HepG2 (cell line): ENCODE measurements at regions not wholly inside any gene's neighbourhood (a gene's known extent, or its start where the extent isn't known, plus 50 kb on each side); places are given as distances from the start of the nearest gene placed in this dataset.

Source experiments
- ATAC-seq: fragments of 200-7000 bp; cut with Tn5 transposase; 3 replicates; pipeline ENCODE4 v1.9.1; 2020; ENCODE audit warnings: mild to moderate bottlenecking, moderate library complexity
- BruUV-seq: library from RNA; stranded (reverse); fragments of 400-500 nt; replicated peaks from 2 replicates; lab custom pipeline; 2021; lab: Mats Ljungman, UMichigan
- CTCF ChIA-PET: fragments of 300-600 bp; formaldehyde crosslinking; extraction: SDS; loops from one replicate; lab custom pipeline; 2021; ENCODE audit warnings: low total read pairs, inconsistent platforms, low intra/inter-chr PET ratio; lab: Yijun Ruan, JAX
- POLR2A ChIA-PET: fragments of 350-600 bp; sonication (Branson Sonifier 250); formaldehyde crosslinking; loops from one replicate; lab custom pipeline; 2020; ENCODE audit warnings: antibody characterized with exemption, inconsistent platforms; lab: Yijun Ruan, JAX
- DNase-seq: peaks from one replicate; pipeline ENCODE4 v3.0.0-alpha.2; 2015; ENCODE audit warnings: low spot score
- FAIRE-seq: peaks from 3 replicates; lab custom pipeline; 2011; peaks lifted over from hg19 to GRCh38; lab: Jason Lieb, UNC
- H2AFZ ChIP-seq: one replicate; pipeline ENCODE4 v1.6.1; 2011; ENCODE audit warnings: low read length, inconsistent platforms
- H3K27ac ChIP-seq: fragments of 300-600 bp; 3 replicates; pipeline ENCODE4 v1.8.0; 2011; ENCODE audit warnings: mixed run types, mild to moderate bottlenecking, mixed read lengths, low read length, inconsistent platforms; ENCODE audit not compliant: insufficient read depth; ENCODE audit errors: extremely low read length
- H3K27me3 ChIP-seq, 2 experiments: fragments of 200-600 bp in 1 of 2; 2 replicates in 1 of 2; 3 replicates in 1 of 2; pipeline versions ENCODE4 v1.6.0 to v1.8.0; 2011; ENCODE audit warnings: low read length in 2 of 2, mild to moderate bottlenecking in 2 of 2, moderate library complexity in 2 of 2, inconsistent platforms in 1 of 2; ENCODE audit not compliant: insufficient read depth in 2 of 2, control insufficient read depth in 1 of 2
- H3K36me3 ChIP-seq, 2 experiments: fragments of 200-600 bp in 1 of 2; replicated peaks in 1 of 2; 2 replicates in 1 of 2; 3 replicates in 1 of 2; pipeline versions ENCODE4 v1.5.1 to v1.8.0; 2011; ENCODE audit warnings: low read length in 2 of 2, inconsistent platforms in 1 of 2; ENCODE audit not compliant: insufficient read depth in 2 of 2, control insufficient read depth in 1 of 2
- H3K4me1 ChIP-seq: 2 replicates; pipeline ENCODE4 v1.5.1; 2012; ENCODE audit warnings: low read length, inconsistent platforms; ENCODE audit not compliant: insufficient read depth
- H3K4me2 ChIP-seq: 2 replicates; pipeline ENCODE4 v1.6.0; 2011; ENCODE audit warnings: low read depth, low read length, inconsistent platforms
- H3K4me3 ChIP-seq, 3 experiments: fragments of 200-600 bp in 1 of 3; sonication (generic), shearing (Covaris generic) in 1 of 3; replicated peaks in 1 of 3; 2 replicates each; pipeline ENCODE4 v1.5.1; 2011 to 2016; ENCODE audit warnings: low read length in 3 of 3, inconsistent platforms in 2 of 3, low read depth in 2 of 3, mild to moderate bottlenecking in 2 of 3, control low read depth in 1 of 3, mixed read lengths in 1 of 3; ENCODE audit not compliant: insufficient read depth in 1 of 3
- H3K79me2 ChIP-seq: one replicate; pipeline ENCODE4 v1.6.1; 2011; ENCODE audit warnings: low read length, inconsistent platforms; ENCODE audit not compliant: insufficient read depth
- H3K9ac ChIP-seq: 2 replicates; pipeline ENCODE4 v1.6.0; 2011; ENCODE audit warnings: mild to moderate bottlenecking, low read depth, low read length, inconsistent platforms; ENCODE audit not compliant: insufficient read depth
- H3K9me3 ChIP-seq: 2 replicates; pipeline ENCODE4 v1.5.1; 2012; ENCODE audit warnings: mild to moderate bottlenecking, low read length
- H4K20me1 ChIP-seq: 2 replicates; pipeline ENCODE4 v1.6.0; 2011; ENCODE audit warnings: inconsistent platforms, mild to moderate bottlenecking, low read length, moderate library complexity; ENCODE audit not compliant: insufficient read depth
- ARID5B ChIP-seq: IDR thresholded peaks from 2 replicates; pipeline ENCODE4 v1.4.0; 2020; ENCODE audit warnings: mild to moderate bottlenecking, missing genetic modification reagents
- BCL3 ChIP-seq: sonication (generic); formaldehyde crosslinking; IDR thresholded peaks from 2 replicates; pipeline ENCODE4 v1.5.1; 2020; ENCODE audit warnings: mild to moderate bottlenecking, missing genetic modification reagents, moderate library complexity
- DZIP1 ChIP-seq: sonication (generic); formaldehyde crosslinking; IDR thresholded peaks from 2 replicates; pipeline ENCODE4 v1.5.0; 2020; ENCODE audit warnings: mild to moderate bottlenecking, missing genetic modification reagents
- NR2F1 ChIP-seq, 2 experiments: fragments of 450-650 bp in 1 of 2; formaldehyde crosslinking in 1 of 2; IDR thresholded peaks; 2 replicates each; pipeline versions ENCODE4 v1.5.0 to v1.6.1; 2016 to 2020; ENCODE audit warnings: mild to moderate bottlenecking in 1 of 2, missing compliant biosample characterization in 1 of 2, missing genetic modification reagents in 1 of 2, moderate library complexity in 1 of 2
- PAWR ChIP-seq: sonication (generic); formaldehyde crosslinking; IDR thresholded peaks from 2 replicates; pipeline ENCODE4 v1.4.0; 2020; ENCODE audit warnings: missing genetic modification reagents, mild to moderate bottlenecking, borderline replicate concordance
- SRSF1 ChIP-seq: fragments of 200-400 bp; formaldehyde crosslinking; optimal IDR thresholded peaks from 2 replicates; pipeline ENCODE3; 2017; ENCODE audit warnings: mild to moderate bottlenecking, low read depth, low read length, moderate library complexity
- ZNF207 ChIP-seq: fragments of 450-650 bp; IDR thresholded peaks from 2 replicates; pipeline ENCODE4 v1.6.1; 2016; ENCODE audit warnings: antibody characterized with exemption, borderline replicate concordance
- ZNF33A ChIP-seq: sonication (generic); formaldehyde crosslinking; IDR thresholded peaks from 2 replicates; pipeline ENCODE4 v1.5.1; 2020; ENCODE audit warnings: missing genetic modification reagents, mild to moderate bottlenecking, moderate library complexity, borderline replicate concordance
- ZNF446 ChIP-seq: sonication (generic); formaldehyde crosslinking; IDR thresholded peaks from 2 replicates; pipeline ENCODE4 v1.5.0; 2020; ENCODE audit warnings: mild to moderate bottlenecking, missing genetic modification reagents
- ZNF510 ChIP-seq: sonication (generic); formaldehyde crosslinking; IDR thresholded peaks from 2 replicates; pipeline ENCODE4 v1.4.0; 2020; ENCODE audit warnings: low read depth, mild to moderate bottlenecking, missing genetic modification reagents
- WGBS: methylation state at CpG from one replicate; pipeline ENCODE4 v1.1.6; 2017; ENCODE audit warnings: low lambda C conversion rate; 5-methylcytosine and 5-hydroxymethylcytosine counted together
- in situ Hi-C: cut with HindIII; loops from 2 replicates; pipeline ENCODE4 v1.10.0; 2017; ENCODE audit warnings: low pct_unique_long_range_greater_than_20kb; ENCODE audit not compliant: extremely low pct_ligation_motif_present
- intact Hi-C: fragments of 100-400 bp; cut with micrococcal nuclease; formaldehyde crosslinking; loops from one replicate; pipeline ENCODE4 v1.10.0; 2022; ENCODE audit not compliant: unreplicated experiment
- TF ChIP-seq, protein P1 (sequence below): sonication (generic); formaldehyde crosslinking; IDR thresholded peaks from 2 replicates; pipeline ENCODE4 v1.9.0; 2021; ENCODE audit warnings: missing genetic modification reagents, borderline replicate concordance

DNA sequence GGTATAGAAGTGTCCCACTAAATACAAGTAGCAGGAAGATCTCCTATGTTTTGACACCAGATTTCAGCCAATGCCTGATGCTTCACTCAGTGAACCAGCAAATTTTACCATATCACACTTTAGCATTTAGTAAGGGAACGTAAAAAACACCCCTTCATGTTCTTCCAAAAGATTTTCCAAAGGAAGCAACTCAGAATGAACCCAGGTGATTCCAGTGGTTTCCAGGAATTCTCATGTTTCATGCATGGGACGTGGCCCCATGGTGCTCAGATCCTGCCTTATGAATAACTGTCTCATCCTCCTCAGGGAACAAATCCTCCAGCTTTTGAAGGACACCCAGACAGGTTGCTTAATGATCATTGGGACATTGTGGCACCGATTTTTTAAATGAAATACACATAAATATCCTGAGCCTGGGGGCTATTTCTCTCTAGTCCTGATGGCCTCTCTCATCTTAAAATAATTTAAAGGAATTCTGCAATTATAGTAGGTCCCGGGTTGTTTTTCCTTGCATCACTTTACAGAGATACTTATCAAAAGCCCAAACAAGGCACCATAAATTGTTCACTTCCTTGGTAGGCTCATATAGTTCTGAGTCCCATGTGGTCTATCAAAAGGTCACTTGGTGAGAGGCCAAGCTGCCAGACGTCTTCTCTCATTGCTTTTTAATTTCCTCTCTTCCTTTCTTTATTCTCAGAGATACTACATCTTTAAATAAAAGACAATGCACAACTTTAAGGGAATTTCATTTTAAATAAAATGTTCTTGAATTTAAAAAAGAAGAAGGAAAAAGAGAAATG is 261.0 kb downstream of the ZNF516 start (continued):
- TF ChIP-seq, protein P1, sequence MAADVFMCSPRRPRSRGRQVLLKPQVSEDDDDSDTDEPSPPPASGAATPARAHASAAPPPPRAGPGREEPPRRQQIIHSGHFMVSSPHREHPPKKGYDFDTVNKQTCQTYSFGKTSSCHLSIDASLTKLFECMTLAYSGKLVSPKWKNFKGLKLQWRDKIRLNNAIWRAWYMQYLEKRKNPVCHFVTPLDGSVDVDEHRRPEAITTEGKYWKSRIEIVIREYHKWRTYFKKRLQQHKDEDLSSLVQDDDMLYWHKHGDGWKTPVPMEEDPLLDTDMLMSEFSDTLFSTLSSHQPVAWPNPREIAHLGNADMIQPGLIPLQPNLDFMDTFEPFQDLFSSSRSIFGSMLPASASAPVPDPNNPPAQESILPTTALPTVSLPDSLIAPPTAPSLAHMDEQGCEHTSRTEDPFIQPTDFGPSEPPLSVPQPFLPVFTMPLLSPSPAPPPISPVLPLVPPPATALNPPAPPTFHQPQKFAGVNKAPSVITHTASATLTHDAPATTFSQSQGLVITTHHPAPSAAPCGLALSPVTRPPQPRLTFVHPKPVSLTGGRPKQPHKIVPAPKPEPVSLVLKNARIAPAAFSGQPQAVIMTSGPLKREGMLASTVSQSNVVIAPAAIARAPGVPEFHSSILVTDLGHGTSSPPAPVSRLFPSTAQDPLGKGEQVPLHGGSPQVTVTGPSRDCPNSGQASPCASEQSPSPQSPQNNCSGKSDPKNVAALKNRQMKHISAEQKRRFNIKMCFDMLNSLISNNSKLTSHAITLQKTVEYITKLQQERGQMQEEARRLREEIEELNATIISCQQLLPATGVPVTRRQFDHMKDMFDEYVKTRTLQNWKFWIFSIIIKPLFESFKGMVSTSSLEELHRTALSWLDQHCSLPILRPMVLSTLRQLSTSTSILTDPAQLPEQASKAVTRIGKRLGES = no peak
- TF ChIP-seq SRSF1 = no peak
- no peak for TF ChIP-seq ARID5B (CRISPR knock-in tag)
- TF ChIP-seq NR2F1 (CRISPR knock-in tag; IDR thresholded peaks at IDR 0.05) = no peak

GRCh38 chr18:76233406-76233805 is 261.6 kb downstream of the ZNF516 start:
- no peaks in the 10 kb centered on the region for H4K20me1 ChIP-seq
- no peak overlapping the region for H3K27ac ChIP-seq
- CTCF ChIA-PET = no interaction called here
- no peak overlapping the region for H3K9ac ChIP-seq
- H3K4me3 ChIP-seq = no peak overlapping the region
- POLR2A ChIA-PET = no interaction called here
- in situ Hi-C loops = no loop called here
- BruUV-seq = no TSS peak
- 0% methylated on average over 1 of the region's 1 CpG for WGBS
- ATAC-seq (no peak), FAIRE-seq (no peak), DNase-seq (no peak)
- H3K4me1 ChIP-seq = no peaks in the 10 kb centered on the region
- no peak overlapping the region for H2AFZ ChIP-seq
- intact Hi-C loops = no loop called here
- H3K4me2 ChIP-seq = no peak overlapping the region
- H3K27me3 ChIP-seq = peaks cover 2 to 13% of the 10 kb centered on the region in 2 experiments; a peak in 2 of 5 replicates
- H3K9me3 ChIP-seq = no peaks in the 10 kb centered on the region
- H3K36me3 ChIP-seq = no peaks in the 10 kb centered on the region
- H3K79me2 ChIP-seq = no peaks in the 10 kb centered on the region
- no peak for TF ChIP-seq ZNF207
- TF ChIP-seq BCL3 (CRISPR knock-in tag) = no peak
- no peak for TF ChIP-seq ZNF33A (CRISPR knock-in tag)
- no peak for TF ChIP-seq ZNF510
- TF ChIP-seq ZNF446 = no peak
- TF ChIP-seq PAWR (CRISPR knock-in tag) = no peak
- no peak for TF ChIP-seq DZIP1 (CRISPR knock-in tag)
